ENCODE measurements at regions not wholly inside any gene's neighbourhood (a gene's known extent, or its start where the extent isn't known, plus 50 kb on each side); places are given as distances from the start of the nearest gene placed in this dataset.

GRCh38 chr3:194775731-194776130 lies 90.0 kb downstream of the FAM43A start:
- ATAC-seq: no peak
- H3K27me3 Mint-ChIP-seq: peaks cover 76% of the 10 kb centered on the region
- DNase-seq: no peak

GRCh38 chr3:194777729-194778128 lies 92.0 kb downstream of the FAM43A start:
- DNase-seq (no peak), ATAC-seq (no peak)
- no peaks in the 10 kb centered on the region for H3K9me3 ChIP-seq (ENCODE audit: control insufficient read depth, low read length, poor library complexity, severe bottlenecking)
- H3K27me3 Mint-ChIP-seq: peaks cover 76% of the 10 kb centered on the region
- H3K27ac Mint-ChIP-seq: no peak overlapping the region
- H3K4me3 Mint-ChIP-seq: no peak overlapping the region
- H3K4me1 Mint-ChIP-seq: peaks cover 6% of the 10 kb centered on the region
- no peaks in the 10 kb centered on the region for H3K36me3 Mint-ChIP-seq (ENCODE audit: low read depth)

More at GRCh38 chr3:194775731-194776130, 90.0 kb downstream of the FAM43A start:
- no peaks in the 10 kb centered on the region for H3K36me3 Mint-ChIP-seq (ENCODE audit: low read depth)
- peaks cover 6% of the 10 kb centered on the region for H3K4me1 Mint-ChIP-seq
- H3K9me3 ChIP-seq (ENCODE audit: control insufficient read depth, low read length, poor library complexity, severe bottlenecking): no peaks in the 10 kb centered on the region
- no peak overlapping the region for H3K27ac Mint-ChIP-seq
- H3K4me3 Mint-ChIP-seq: no peak overlapping the region

GRCh38 chr3:194779729-194780224 lies 94.1 kb downstream of the FAM43A start:
- peaks cover 75% of the 10 kb centered on the region for H3K27me3 Mint-ChIP-seq
- H3K4me3 Mint-ChIP-seq: no peak overlapping the region
- no peak overlapping the region for H3K27ac Mint-ChIP-seq
- H3K4me1 Mint-ChIP-seq: peaks cover 2% of the 10 kb centered on the region
- no peaks in the 10 kb centered on the region for H3K9me3 ChIP-seq (ENCODE audit: control insufficient read depth, low read length, poor library complexity, severe bottlenecking)
- DNase-seq (no peak), ATAC-seq (no peak)
- H3K36me3 Mint-ChIP-seq (ENCODE audit: low read depth): no peaks in the 10 kb centered on the region

GRCh38 chr3:194780706-194781105 lies 95.0 kb downstream of the FAM43A start:
- Mint-ChIP-seq H3K27ac (no peak overlapping the region), H3K27me3 (peaks cover 70% of the 10 kb centered on the region), H3K4me1 (peaks cover 2% of the 10 kb centered on the region), H3K4me3 (no peak overlapping the region), H3K36me3 (ENCODE audit: low read depth) (no peaks in the 10 kb centered on the region)
- DNase-seq (no peak), ATAC-seq (no peak)
- H3K9me3 ChIP-seq (ENCODE audit: control insufficient read depth, low read length, poor library complexity, severe bottlenecking): no peaks in the 10 kb centered on the region

- Mint-ChIP-seq H3K27me3 (peaks cover 60% of the 10 kb centered on the region), H3K36me3 (ENCODE audit: low read depth) (no peaks in the 10 kb centered on the region), H3K4me1 (peaks cover 2% of the 10 kb centered on the region), H3K4me3 (no peak overlapping the region), H3K27ac (no peak overlapping the region)
- DNase-seq (no peak), ATAC-seq (no peak)
- H3K9me3 ChIP-seq (ENCODE audit: control insufficient read depth, low read length, poor library complexity, severe bottlenecking): no peaks in the 10 kb centered on the region
Measured at GRCh38 chr3:194781617-194782016, 95.9 kb downstream of the FAM43A start.

GRCh38 chr3:194782698-194783404 lies 97.2 kb downstream of the FAM43A start:
- Mint-ChIP-seq H3K27me3 (peaks cover 49% of the 10 kb centered on the region), H3K27ac (no peak overlapping the region), H3K4me1 (peaks cover 2% of the 10 kb centered on the region), H3K4me3 (no peak overlapping the region), H3K36me3 (ENCODE audit: low read depth) (no peaks in the 10 kb centered on the region)
- H3K9me3 ChIP-seq (ENCODE audit: control insufficient read depth, low read length, poor library complexity, severe bottlenecking): no peaks in the 10 kb centered on the region
- ATAC-seq: no peak
- no peak for DNase-seq

GRCh38 chr3:194784361-194784760 lies 98.7 kb downstream of the FAM43A start:
- ATAC-seq: no peak
- Mint-ChIP-seq H3K36me3 (ENCODE audit: low read depth) (no peaks in the 10 kb centered on the region), H3K27ac (no peak overlapping the region), H3K4me1 (no peaks in the 10 kb centered on the region), H3K4me3 (no peak overlapping the region), H3K27me3 (peaks cover 34% of the 10 kb centered on the region)
- H3K9me3 ChIP-seq (ENCODE audit: control insufficient read depth, low read length, poor library complexity, severe bottlenecking): no peaks in the 10 kb centered on the region
- no peak for DNase-seq

GRCh38 chr3:194785315-194785714 lies 99.6 kb downstream of the FAM43A start:
- Mint-ChIP-seq H3K4me1 (no peaks in the 10 kb centered on the region), H3K36me3 (ENCODE audit: low read depth) (no peaks in the 10 kb centered on the region), H3K27ac (no peak overlapping the region), H3K27me3 (peaks cover 26% of the 10 kb centered on the region), H3K4me3 (no peak overlapping the region)
- DNase-seq: no peak
- H3K9me3 ChIP-seq (ENCODE audit: control insufficient read depth, low read length, poor library complexity, severe bottlenecking): no peaks in the 10 kb centered on the region
- no peak for ATAC-seq

- Mint-ChIP-seq H3K4me1 (no peaks in the 10 kb centered on the region), H3K27ac (no peak overlapping the region), H3K36me3 (ENCODE audit: low read depth) (no peaks in the 10 kb centered on the region), H3K4me3 (no peak overlapping the region), H3K27me3 (peaks cover 15% of the 10 kb centered on the region)
- DNase-seq: no peak
- H3K9me3 ChIP-seq (ENCODE audit: control insufficient read depth, low read length, poor library complexity, severe bottlenecking): no peaks in the 10 kb centered on the region
- no peak for ATAC-seq
Measured at GRCh38 chr3:194787072-194787471, 101.4 kb downstream of the FAM43A start.

- Mint-ChIP-seq H3K27ac (no peak overlapping the region), H3K36me3 (ENCODE audit: low read depth) (no peaks in the 10 kb centered on the region), H3K27me3 (peaks cover 12% of the 10 kb centered on the region), H3K4me3 (no peak overlapping the region), H3K4me1 (no peaks in the 10 kb centered on the region)
- DNase-seq (no peak), ATAC-seq (no peak)
- no peaks in the 10 kb centered on the region for H3K9me3 ChIP-seq (ENCODE audit: control insufficient read depth, low read length, poor library complexity, severe bottlenecking)
Measured at GRCh38 chr3:194787650-194788049, 102.0 kb downstream of the FAM43A start.

- Mint-ChIP-seq H3K36me3 (ENCODE audit: low read depth) (peaks cover 2% of the 10 kb centered on the region), H3K4me3 (no peak overlapping the region), H3K4me1 (no peaks in the 10 kb centered on the region), H3K27ac (no peak overlapping the region), H3K27me3 (no peaks in the 10 kb centered on the region)
- ATAC-seq: no peak
- DNase-seq: no peak
- peaks cover 7% of the 10 kb centered on the region for H3K9me3 ChIP-seq (ENCODE audit: control insufficient read depth, low read length, poor library complexity, severe bottlenecking)
Measured at GRCh38 chr3:194792368-194792767, 106.7 kb downstream of the FAM43A start.

GRCh38 chr3:194797555-194798250 lies 112.0 kb downstream of the FAM43A start:
- DNase-seq (no peak), ATAC-seq (no peak)
- H3K36me3 Mint-ChIP-seq (ENCODE audit: low read depth): peaks cover 5% of the 10 kb centered on the region
- H3K4me1 Mint-ChIP-seq: peaks cover 6% of the 10 kb centered on the region
- H3K4me3 Mint-ChIP-seq: no peak overlapping the region
- peaks cover 7% of the 10 kb centered on the region for H3K9me3 ChIP-seq (ENCODE audit: control insufficient read depth, low read length, poor library complexity, severe bottlenecking)
- no peak overlapping the region for H3K27ac Mint-ChIP-seq
- peaks cover 8% of the 10 kb centered on the region for H3K27me3 Mint-ChIP-seq

- H3K27me3 Mint-ChIP-seq: peaks cover 15% of the 10 kb centered on the region
- DNase-seq (no peak), ATAC-seq (no peak)
- H3K36me3 Mint-ChIP-seq (ENCODE audit: low read depth): peaks cover 6% of the 10 kb centered on the region
- H3K4me3 Mint-ChIP-seq: no peak overlapping the region
- H3K4me1 Mint-ChIP-seq: peaks cover 6% of the 10 kb centered on the region
- no peak overlapping the region for H3K27ac Mint-ChIP-seq
- H3K9me3 ChIP-seq (ENCODE audit: control insufficient read depth, low read length, poor library complexity, severe bottlenecking): peaks cover 7% of the 10 kb centered on the region
Measured at GRCh38 chr3:194798486-194798885, 112.8 kb downstream of the FAM43A start.

- H3K36me3 Mint-ChIP-seq (ENCODE audit: low read depth): peaks cover 11% of the 10 kb centered on the region
- peaks cover 7% of the 10 kb centered on the region for H3K9me3 ChIP-seq (ENCODE audit: control insufficient read depth, low read length, poor library complexity, severe bottlenecking)
- no peak for DNase-seq
- H3K4me1 Mint-ChIP-seq: peaks cover 6% of the 10 kb centered on the region
- ATAC-seq: no peak
- H3K4me3 Mint-ChIP-seq: no peak overlapping the region
- peaks cover 31% of the 10 kb centered on the region for H3K27me3 Mint-ChIP-seq
- no peak overlapping the region for H3K27ac Mint-ChIP-seq
Measured at GRCh38 chr3:194800002-194800401, 114.3 kb downstream of the FAM43A start.
